ENCODE measurements at regions not wholly inside any gene's neighbourhood (a gene's known extent, or its start where the extent isn't known, plus 50 kb on each side); places are given as distances from the start of the nearest gene placed in this dataset.

- Histone ChIP-seq H3K4me3 (ENCODE audit: low read depth, low read length) (no peak overlapping the region), H3K27me3 (ENCODE audit: control insufficient read depth, insufficient read depth, low read length) (no peaks in the 10 kb centered on the region), H3K9me3 (ENCODE audit: control insufficient read depth, insufficient read depth, low read length) (no peaks in the 10 kb centered on the region), H3K27ac (ENCODE audit: low read depth, low read length) (no peak overlapping the region)
- no peak for TF ChIP-seq CTCF (IDR thresholded peaks at IDR 0.05; ENCODE audit: low read depth, low read length)
- CTCF ChIA-PET, result no interaction called here
- POLR2A ChIA-PET, result no interaction called here
- no peak for DNase-seq (ENCODE audit: low read depth, low spot score)
Observed at GRCh38 chr3:59391131-59391530, 341.3 kb upstream of the CFAP20DC start.

GRCh38 chr3:59388555-59389270 lies 338.9 kb upstream of the CFAP20DC start:
- ChIA-PET CTCF (no interaction called here), POLR2A (no interaction called here)
- DNase-seq (ENCODE audit: low read depth, low spot score), result no peak
- Histone ChIP-seq H3K27ac (ENCODE audit: low read depth, low read length) (no peak overlapping the region), H3K9me3 (ENCODE audit: control insufficient read depth, insufficient read depth, low read length) (no peaks in the 10 kb centered on the region), H3K4me3 (ENCODE audit: low read depth, low read length) (no peak overlapping the region), H3K27me3 (ENCODE audit: control insufficient read depth, insufficient read depth, low read length) (no peaks in the 10 kb centered on the region)
- no peak for TF ChIP-seq CTCF (IDR thresholded peaks at IDR 0.05; ENCODE audit: low read depth, low read length)

GRCh38 chr3:59386165-59386564 lies 336.3 kb upstream of the CFAP20DC start:
- POLR2A ChIA-PET, result interaction anchor here (0.6 kb wide), 1 partner anchor 77 kb away, joined by 3 read pairs; no protein-coding TSS in a partner anchor
- DNase-seq (ENCODE audit: low read depth, low spot score), result no peak
- CTCF ChIA-PET, result no interaction called here
- no peak for TF ChIP-seq CTCF (IDR thresholded peaks at IDR 0.05; ENCODE audit: low read depth, low read length)
- H3K4me3 ChIP-seq (ENCODE audit: low read depth, low read length), result no peak overlapping the region
- no peak overlapping the region for H3K27ac ChIP-seq (ENCODE audit: low read depth, low read length)
- H3K9me3 ChIP-seq (ENCODE audit: control insufficient read depth, insufficient read depth, low read length), result no peaks in the 10 kb centered on the region
- no peaks in the 10 kb centered on the region for H3K27me3 ChIP-seq (ENCODE audit: control insufficient read depth, insufficient read depth, low read length)

GRCh38 chr3:59385547-59385946 lies 335.7 kb upstream of the CFAP20DC start:
- no peaks in the 10 kb centered on the region for H3K27me3 ChIP-seq (ENCODE audit: control insufficient read depth, insufficient read depth, low read length)
- POLR2A ChIA-PET, result interaction anchor here (0.6 kb wide), 1 partner anchor 77 kb away, joined by 3 read pairs; no protein-coding TSS in a partner anchor

More at GRCh38 chr3:59385547-59385946, 335.7 kb upstream of the CFAP20DC start:
- Histone ChIP-seq H3K4me3 (ENCODE audit: low read depth, low read length) (no peak overlapping the region), H3K27ac (ENCODE audit: low read depth, low read length) (no peak overlapping the region), H3K9me3 (ENCODE audit: control insufficient read depth, insufficient read depth, low read length) (no peaks in the 10 kb centered on the region)
- no peak for TF ChIP-seq CTCF (IDR thresholded peaks at IDR 0.05; ENCODE audit: low read depth, low read length)
- DNase-seq (ENCODE audit: low read depth, low spot score), result no peak
- CTCF ChIA-PET, result no interaction called here
